HepG2 (cell line): ENCODE measurements at regions not wholly inside any gene's neighbourhood (a gene's known extent, or its start where the extent isn't known, plus 50 kb on each side); places are given as distances from the start of the nearest gene placed in this dataset.

Source experiments
- ATAC-seq: fragments of 200-7000 bp; cut with Tn5 transposase; 3 replicates; pipeline ENCODE4 v1.9.1; 2020; ENCODE audit warnings: mild to moderate bottlenecking, moderate library complexity
- BruUV-seq: library from RNA; stranded (reverse); fragments of 400-500 nt; replicated peaks from 2 replicates; lab custom pipeline; 2021; lab: Mats Ljungman, UMichigan
- CTCF ChIA-PET: fragments of 300-600 bp; formaldehyde crosslinking; extraction: SDS; loops from one replicate; lab custom pipeline; 2021; ENCODE audit warnings: low total read pairs, inconsistent platforms, low intra/inter-chr PET ratio; lab: Yijun Ruan, JAX
- POLR2A ChIA-PET: fragments of 350-600 bp; sonication (Branson Sonifier 250); formaldehyde crosslinking; loops from one replicate; lab custom pipeline; 2020; ENCODE audit warnings: antibody characterized with exemption, inconsistent platforms; lab: Yijun Ruan, JAX
- DNase-seq: peaks from one replicate; pipeline ENCODE4 v3.0.0-alpha.2; 2015; ENCODE audit warnings: low spot score
- FAIRE-seq: peaks from 3 replicates; lab custom pipeline; 2011; peaks lifted over from hg19 to GRCh38; lab: Jason Lieb, UNC
- H2AFZ ChIP-seq: one replicate; pipeline ENCODE4 v1.6.1; 2011; ENCODE audit warnings: low read length, inconsistent platforms
- H3K27ac ChIP-seq: fragments of 300-600 bp; 3 replicates; pipeline ENCODE4 v1.8.0; 2011; ENCODE audit warnings: mixed run types, mild to moderate bottlenecking, mixed read lengths, low read length, inconsistent platforms; ENCODE audit not compliant: insufficient read depth; ENCODE audit errors: extremely low read length
- H3K27me3 ChIP-seq, 2 experiments: fragments of 200-600 bp in 1 of 2; 2 replicates in 1 of 2; 3 replicates in 1 of 2; pipeline versions ENCODE4 v1.6.0 to v1.8.0; 2011; ENCODE audit warnings: low read length in 2 of 2, mild to moderate bottlenecking in 2 of 2, moderate library complexity in 2 of 2, inconsistent platforms in 1 of 2; ENCODE audit not compliant: insufficient read depth in 2 of 2, control insufficient read depth in 1 of 2
- H3K36me3 ChIP-seq, 2 experiments: fragments of 200-600 bp in 1 of 2; replicated peaks in 1 of 2; 2 replicates in 1 of 2; 3 replicates in 1 of 2; pipeline versions ENCODE4 v1.5.1 to v1.8.0; 2011; ENCODE audit warnings: low read length in 2 of 2, inconsistent platforms in 1 of 2; ENCODE audit not compliant: insufficient read depth in 2 of 2, control insufficient read depth in 1 of 2
- H3K4me1 ChIP-seq: 2 replicates; pipeline ENCODE4 v1.5.1; 2012; ENCODE audit warnings: low read length, inconsistent platforms; ENCODE audit not compliant: insufficient read depth
- H3K4me2 ChIP-seq: 2 replicates; pipeline ENCODE4 v1.6.0; 2011; ENCODE audit warnings: low read depth, low read length, inconsistent platforms
- H3K4me3 ChIP-seq, 3 experiments: fragments of 200-600 bp in 1 of 3; sonication (generic), shearing (Covaris generic) in 1 of 3; replicated peaks in 1 of 3; 2 replicates each; pipeline ENCODE4 v1.5.1; 2011 to 2016; ENCODE audit warnings: low read length in 3 of 3, inconsistent platforms in 2 of 3, low read depth in 2 of 3, mild to moderate bottlenecking in 2 of 3, control low read depth in 1 of 3, mixed read lengths in 1 of 3; ENCODE audit not compliant: insufficient read depth in 1 of 3
- H3K79me2 ChIP-seq: one replicate; pipeline ENCODE4 v1.6.1; 2011; ENCODE audit warnings: low read length, inconsistent platforms; ENCODE audit not compliant: insufficient read depth
- H3K9ac ChIP-seq: 2 replicates; pipeline ENCODE4 v1.6.0; 2011; ENCODE audit warnings: mild to moderate bottlenecking, low read depth, low read length, inconsistent platforms; ENCODE audit not compliant: insufficient read depth
- H3K9me3 ChIP-seq: 2 replicates; pipeline ENCODE4 v1.5.1; 2012; ENCODE audit warnings: mild to moderate bottlenecking, low read length
- H4K20me1 ChIP-seq: 2 replicates; pipeline ENCODE4 v1.6.0; 2011; ENCODE audit warnings: inconsistent platforms, mild to moderate bottlenecking, low read length, moderate library complexity; ENCODE audit not compliant: insufficient read depth
- GPN1 ChIP-seq: sonication (generic); formaldehyde crosslinking; IDR thresholded peaks from 2 replicates; pipeline ENCODE4 v1.5.1; 2020; ENCODE audit warnings: missing genetic modification reagents, borderline replicate concordance
- KDM5B ChIP-seq: sonication (generic); formaldehyde crosslinking; IDR thresholded peaks from 2 replicates; pipeline ENCODE4 v1.4.0; 2020; ENCODE audit warnings: missing genetic modification reagents, mild to moderate bottlenecking, borderline replicate concordance
- NCOA5 ChIP-seq: sonication (generic); formaldehyde crosslinking; IDR thresholded peaks from 2 replicates; pipeline ENCODE4 v1.4.0; 2020; ENCODE audit warnings: missing genetic modification reagents
- NFRKB ChIP-seq: fragments of 450-650 bp; IDR thresholded peaks from 2 replicates; pipeline ENCODE4 v1.6.1; 2017
- NR1H2 ChIP-seq: sonication (generic); formaldehyde crosslinking; IDR thresholded peaks from 2 replicates; pipeline ENCODE4 v1.8.1; 2022; ENCODE audit warnings: low read depth, missing genetic modification reagents, borderline replicate concordance
- ZFP90 ChIP-seq: sonication (generic); formaldehyde crosslinking; IDR thresholded peaks from 2 replicates; pipeline ENCODE4 v1.8.0; 2022; ENCODE audit warnings: missing genetic modification reagents, mild to moderate bottlenecking, inconsistent platforms, borderline replicate concordance
- ZNF136 ChIP-seq: sonication (generic); formaldehyde crosslinking; IDR thresholded peaks from 2 replicates; pipeline ENCODE4 v1.8.1; 2022; ENCODE audit warnings: low read depth, mild to moderate bottlenecking, moderate library complexity, missing genetic modification reagents
- ZNF143 ChIP-seq: sonication (generic); formaldehyde crosslinking; IDR thresholded peaks from 2 replicates; pipeline ENCODE4 v1.4.0; 2020; ENCODE audit warnings: missing genetic modification reagents
- ZNF282 ChIP-seq: fragments of 450-650 bp; IDR thresholded peaks from 2 replicates; pipeline ENCODE4 v1.6.1; 2018; ENCODE audit not compliant: partially characterized antibody
- ZNF678 ChIP-seq: sonication (generic); formaldehyde crosslinking; IDR thresholded peaks from 2 replicates; pipeline ENCODE4 v1.4.0; 2020; ENCODE audit warnings: mild to moderate bottlenecking, missing genetic modification reagents
- WGBS: methylation state at CpG from one replicate; pipeline ENCODE4 v1.1.6; 2017; ENCODE audit warnings: low lambda C conversion rate; 5-methylcytosine and 5-hydroxymethylcytosine counted together
- in situ Hi-C: cut with HindIII; loops from 2 replicates; pipeline ENCODE4 v1.10.0; 2017; ENCODE audit warnings: low pct_unique_long_range_greater_than_20kb; ENCODE audit not compliant: extremely low pct_ligation_motif_present
- intact Hi-C: fragments of 100-400 bp; cut with micrococcal nuclease; formaldehyde crosslinking; loops from one replicate; pipeline ENCODE4 v1.10.0; 2022; ENCODE audit not compliant: unreplicated experiment
- TF ChIP-seq, protein P1 (sequence below), 2 experiments: sonication (generic) in 1 of 2; formaldehyde crosslinking in 1 of 2; IDR thresholded peaks; 2 replicates each; pipeline versions ENCODE4 v1.4.0 to v1.6.1; 2018 to 2020; ENCODE audit warnings: missing genetic modification reagents in 2 of 2, borderline replicate concordance in 1 of 2, low read depth in 1 of 2, mild to moderate bottlenecking in 1 of 2, missing biosample characterization in 1 of 2
- TF ChIP-seq, protein P2 (sequence below): sonication (generic); formaldehyde crosslinking; IDR thresholded peaks from 2 replicates; pipeline ENCODE4 v1.5.0; 2020; ENCODE audit warnings: missing genetic modification reagents
- TF ChIP-seq, protein P3 (sequence below): sonication (generic); formaldehyde crosslinking; IDR thresholded peaks from 2 replicates; pipeline ENCODE4 v1.4.0; 2020; ENCODE audit warnings: mild to moderate bottlenecking, missing genetic modification reagents, borderline replicate concordance
- TF ChIP-seq, protein P4 (sequence below): sonication (generic); formaldehyde crosslinking; IDR thresholded peaks from 2 replicates; pipeline ENCODE4 v1.4.0; 2020; ENCODE audit warnings: mild to moderate bottlenecking, missing genetic modification reagents

DNA sequence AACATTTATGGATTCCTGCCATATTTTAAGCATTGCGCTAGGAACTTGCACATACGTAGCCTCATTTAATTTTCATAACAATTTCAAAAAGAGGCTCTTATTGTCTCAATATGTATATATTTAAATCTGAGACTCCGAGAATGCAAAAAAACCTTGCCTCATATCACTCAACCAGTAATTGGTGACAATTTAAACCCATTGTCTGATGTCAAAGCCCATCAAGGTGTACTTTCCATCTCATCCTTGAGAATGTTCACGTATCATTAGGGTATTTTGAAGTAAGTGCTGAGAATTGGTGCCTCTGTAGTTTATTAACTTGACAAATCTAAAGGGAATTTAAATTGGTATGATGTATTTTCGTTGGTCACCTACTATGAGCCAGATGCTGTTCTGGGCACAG, 136.5 kb downstream of the FAM76B start:
- intact Hi-C loops, result no loop called here
- no peaks in the 10 kb centered on the region for H3K36me3 ChIP-seq
- DNase-seq, result no peak
- no peaks in the 10 kb centered on the region for H4K20me1 ChIP-seq
- H3K4me2 ChIP-seq, result no peak overlapping the region
- in situ Hi-C loops, result no loop called here
- ChIA-PET POLR2A (no interaction called here), CTCF (no interaction called here)
- WGBS, result 37% methylated on average over 5 of the region's 5 CpGs
- no peak overlapping the region for H3K4me3 ChIP-seq
- H3K27me3 ChIP-seq, result no peaks in the 10 kb centered on the region; a peak in 1 of 5 replicates
- no TSS peak for BruUV-seq
- no peak for FAIRE-seq
- no peak overlapping the region for H2AFZ ChIP-seq
- TF ChIP-seq ZNF678 (CRISPR knock-in tag) (no peak), ZNF143 (CRISPR knock-in tag) (no peak), NFRKB (no peak), GPN1 (CRISPR knock-in tag) (no peak), ZNF136 (CRISPR knock-in tag) (no peak), ZFP90 (no peak), NR1H2 (no peak), KDM5B (CRISPR knock-in tag) (no peak), NCOA5 (no peak), ZNF282 (no peak)
- TF ChIP-seq, protein P1, sequence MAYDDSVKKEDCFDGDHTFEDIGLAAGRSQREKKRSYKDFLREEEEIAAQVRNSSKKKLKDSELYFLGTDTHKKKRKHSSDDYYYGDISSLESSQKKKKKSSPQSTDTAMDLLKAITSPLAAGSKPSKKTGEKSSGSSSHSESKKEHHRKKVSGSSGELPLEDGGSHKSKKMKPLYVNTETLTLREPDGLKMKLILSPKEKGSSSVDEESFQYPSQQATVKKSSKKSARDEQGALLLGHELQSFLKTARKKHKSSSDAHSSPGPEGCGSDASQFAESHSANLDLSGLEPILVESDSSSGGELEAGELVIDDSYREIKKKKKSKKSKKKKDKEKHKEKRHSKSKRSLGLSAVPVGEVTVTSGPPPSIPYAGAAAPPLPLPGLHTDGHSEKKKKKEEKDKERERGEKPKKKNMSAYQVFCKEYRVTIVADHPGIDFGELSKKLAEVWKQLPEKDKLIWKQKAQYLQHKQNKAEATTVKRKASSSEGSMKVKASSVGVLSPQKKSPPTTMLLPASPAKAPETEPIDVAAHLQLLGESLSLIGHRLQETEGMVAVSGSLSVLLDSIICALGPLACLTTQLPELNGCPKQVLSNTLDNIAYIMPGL (CRISPR knock-in tag; IDR thresholded peaks at IDR 0.05; ENCODE audit: borderline replicate concordance in 1 of 2, low read depth in 1 of 2), result no peak
- TF ChIP-seq, protein P2, sequence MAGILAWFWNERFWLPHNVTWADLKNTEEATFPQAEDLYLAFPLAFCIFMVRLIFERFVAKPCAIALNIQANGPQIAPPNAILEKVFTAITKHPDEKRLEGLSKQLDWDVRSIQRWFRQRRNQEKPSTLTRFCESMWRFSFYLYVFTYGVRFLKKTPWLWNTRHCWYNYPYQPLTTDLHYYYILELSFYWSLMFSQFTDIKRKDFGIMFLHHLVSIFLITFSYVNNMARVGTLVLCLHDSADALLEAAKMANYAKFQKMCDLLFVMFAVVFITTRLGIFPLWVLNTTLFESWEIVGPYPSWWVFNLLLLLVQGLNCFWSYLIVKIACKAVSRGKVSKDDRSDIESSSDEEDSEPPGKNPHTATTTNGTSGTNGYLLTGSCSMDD (CRISPR knock-in tag), result no peak
- TF ChIP-seq, protein P3, sequence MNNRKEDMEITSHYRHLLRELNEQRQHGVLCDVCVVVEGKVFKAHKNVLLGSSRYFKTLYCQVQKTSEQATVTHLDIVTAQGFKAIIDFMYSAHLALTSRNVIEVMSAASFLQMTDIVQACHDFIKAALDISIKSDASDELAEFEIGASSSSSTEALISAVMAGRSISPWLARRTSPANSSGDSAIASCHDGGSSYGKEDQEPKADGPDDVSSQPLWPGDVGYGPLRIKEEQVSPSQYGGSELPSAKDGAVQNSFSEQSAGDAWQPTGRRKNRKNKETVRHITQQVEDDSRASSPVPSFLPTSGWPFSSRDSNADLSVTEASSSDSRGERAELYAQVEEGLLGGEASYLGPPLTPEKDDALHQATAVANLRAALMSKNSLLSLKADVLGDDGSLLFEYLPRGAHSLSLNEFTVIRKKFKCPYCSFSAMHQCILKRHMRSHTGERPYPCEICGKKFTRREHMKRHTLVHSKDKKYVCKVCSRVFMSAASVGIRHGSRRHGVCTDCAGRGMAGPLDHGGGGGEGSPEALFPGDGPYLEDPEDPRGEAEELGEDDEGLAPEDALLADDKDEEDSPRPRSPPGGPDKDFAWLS, result no peak
- TF ChIP-seq, protein P4, sequence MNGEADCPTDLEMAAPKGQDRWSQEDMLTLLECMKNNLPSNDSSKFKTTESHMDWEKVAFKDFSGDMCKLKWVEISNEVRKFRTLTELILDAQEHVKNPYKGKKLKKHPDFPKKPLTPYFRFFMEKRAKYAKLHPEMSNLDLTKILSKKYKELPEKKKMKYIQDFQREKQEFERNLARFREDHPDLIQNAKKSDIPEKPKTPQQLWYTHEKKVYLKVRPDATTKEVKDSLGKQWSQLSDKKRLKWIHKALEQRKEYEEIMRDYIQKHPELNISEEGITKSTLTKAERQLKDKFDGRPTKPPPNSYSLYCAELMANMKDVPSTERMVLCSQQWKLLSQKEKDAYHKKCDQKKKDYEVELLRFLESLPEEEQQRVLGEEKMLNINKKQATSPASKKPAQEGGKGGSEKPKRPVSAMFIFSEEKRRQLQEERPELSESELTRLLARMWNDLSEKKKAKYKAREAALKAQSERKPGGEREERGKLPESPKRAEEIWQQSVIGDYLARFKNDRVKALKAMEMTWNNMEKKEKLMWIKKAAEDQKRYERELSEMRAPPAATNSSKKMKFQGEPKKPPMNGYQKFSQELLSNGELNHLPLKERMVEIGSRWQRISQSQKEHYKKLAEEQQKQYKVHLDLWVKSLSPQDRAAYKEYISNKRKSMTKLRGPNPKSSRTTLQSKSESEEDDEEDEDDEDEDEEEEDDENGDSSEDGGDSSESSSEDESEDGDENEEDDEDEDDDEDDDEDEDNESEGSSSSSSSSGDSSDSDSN, result no peak
- H3K9me3 ChIP-seq, result no peaks in the 10 kb centered on the region
- ATAC-seq, result no peak
- no peak overlapping the region for H3K9ac ChIP-seq
- H3K79me2 ChIP-seq, result no peaks in the 10 kb centered on the region
- no peak overlapping the region for H3K27ac ChIP-seq
- no peaks in the 10 kb centered on the region for H3K4me1 ChIP-seq
